HG02884 (cell line): ENCODE measurements at regions not wholly inside any gene's neighbourhood (a gene's known extent, or its start where the extent isn't known, plus 50 kb on each side); places are given as distances from the start of the nearest gene placed in this dataset.
A peak's percentile ranks its signal among the peaks of the same experiment; 100 is the strongest.
"Not testable (repeated sequence)": the region's sequence is repeated elsewhere in the genome, so short reads cannot be mapped to it uniquely, and the experiment has no call there.

Experiments
- ATAC-seq: cut with Tn5 transposase; IDR thresholded peaks from one replicate; pipeline ENCODE4 v1.9.1; 2021; ENCODE audit warnings: mild to moderate bottlenecking, moderate library complexity; ENCODE audit not compliant: unreplicated experiment

DNA sequence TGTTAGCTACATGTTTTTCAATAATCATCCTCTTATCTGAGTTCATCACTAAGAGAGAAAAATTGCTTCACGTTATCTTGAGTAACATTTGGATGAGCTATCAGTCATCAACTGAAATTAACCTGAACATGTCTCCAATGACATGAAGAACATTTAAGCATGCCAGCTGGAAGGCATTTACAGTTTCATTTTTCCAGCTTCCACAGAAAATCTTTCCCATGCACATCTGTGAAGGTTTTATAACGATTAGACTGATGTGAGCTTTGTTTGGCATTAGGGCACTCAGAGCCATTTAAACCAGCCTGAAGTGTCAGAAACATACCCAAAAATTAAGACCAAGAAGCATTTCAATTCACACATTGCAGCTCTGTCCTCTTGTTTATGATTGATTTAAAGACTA lies 235.8 kb upstream of the ARHGEF26 start:
- no peak for ATAC-seq

DNA sequence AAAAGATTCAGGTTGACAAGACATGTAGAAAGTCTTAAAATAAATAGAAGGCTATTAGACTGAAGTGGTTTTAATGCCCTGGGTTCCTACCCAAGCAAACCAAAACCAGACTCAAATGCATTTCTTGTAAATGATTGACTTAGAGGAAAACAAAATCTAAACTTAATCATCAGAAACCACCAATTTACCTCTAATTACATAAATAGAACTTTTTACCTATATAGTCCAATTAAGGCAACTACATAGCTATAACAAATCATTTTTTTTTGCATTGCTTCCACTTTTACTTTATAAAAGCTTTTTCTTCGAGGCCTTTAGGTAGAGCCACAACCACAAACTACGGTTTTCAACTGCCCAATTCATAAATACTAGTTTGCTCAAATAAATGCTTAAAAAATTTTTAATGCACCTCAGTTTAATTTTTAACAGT lies 231.3 kb upstream of the ARHGEF26 start:
- ATAC-seq: no peak

DNA sequence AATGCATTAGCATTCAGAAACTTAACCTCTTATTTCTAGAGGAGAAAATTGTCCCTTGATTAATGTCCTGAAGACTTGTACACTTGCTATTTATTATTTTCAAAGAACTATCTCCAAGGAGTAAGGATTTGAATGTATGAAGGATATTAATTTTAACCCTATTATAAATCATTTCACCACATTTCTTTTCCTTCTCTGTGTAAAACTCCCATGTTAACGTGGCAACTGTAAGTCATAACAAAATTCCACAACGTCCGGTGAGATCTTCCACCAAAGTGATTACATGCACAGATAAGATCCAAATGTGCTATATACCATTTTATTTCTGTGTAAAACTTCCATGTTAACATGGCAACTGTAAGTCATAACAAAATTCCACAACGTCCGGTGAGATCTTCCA lies 229.1 kb upstream of the ARHGEF26 start:
- ATAC-seq: no peak

DNA sequence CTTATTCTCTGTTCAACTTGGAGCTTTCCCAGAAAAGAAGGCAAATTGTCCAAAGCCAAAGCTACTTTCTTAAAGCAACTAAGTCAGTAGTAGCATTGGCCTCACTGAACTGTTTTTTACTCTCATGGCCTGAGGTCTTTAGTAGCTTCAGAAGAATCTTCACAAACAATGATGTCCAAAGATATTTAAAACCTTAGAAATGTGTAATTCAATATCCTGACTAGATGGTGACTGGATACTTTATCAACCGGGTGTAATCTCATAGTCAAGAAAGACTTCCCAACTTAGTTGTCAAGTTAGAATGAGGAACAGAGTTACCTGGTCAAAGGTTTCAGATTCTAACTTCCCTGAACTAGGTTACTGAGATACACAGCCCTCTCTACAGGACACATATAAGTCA lies 226.3 kb upstream of the ARHGEF26 start:
- no peak for ATAC-seq

DNA sequence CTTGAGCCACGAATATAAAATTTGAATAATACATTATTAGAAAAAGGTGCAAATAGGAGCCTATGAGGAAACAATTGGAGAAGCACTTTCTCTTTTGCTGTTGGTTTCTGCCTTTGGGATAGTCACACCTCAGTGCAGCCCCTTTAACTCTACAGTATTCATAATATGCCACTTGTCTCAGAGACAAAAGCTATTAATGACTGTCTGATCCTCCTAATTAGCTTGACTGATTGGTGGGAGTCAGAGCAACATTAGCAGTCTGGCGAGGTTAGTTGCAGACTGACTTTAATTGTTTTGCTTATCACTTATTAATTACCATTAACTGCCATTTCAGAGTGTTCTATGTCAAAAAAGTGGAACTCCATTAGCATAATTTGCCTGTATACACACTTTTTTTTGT lies 225.0 kb upstream of the ARHGEF26 start:
- ATAC-seq: no peak

DNA sequence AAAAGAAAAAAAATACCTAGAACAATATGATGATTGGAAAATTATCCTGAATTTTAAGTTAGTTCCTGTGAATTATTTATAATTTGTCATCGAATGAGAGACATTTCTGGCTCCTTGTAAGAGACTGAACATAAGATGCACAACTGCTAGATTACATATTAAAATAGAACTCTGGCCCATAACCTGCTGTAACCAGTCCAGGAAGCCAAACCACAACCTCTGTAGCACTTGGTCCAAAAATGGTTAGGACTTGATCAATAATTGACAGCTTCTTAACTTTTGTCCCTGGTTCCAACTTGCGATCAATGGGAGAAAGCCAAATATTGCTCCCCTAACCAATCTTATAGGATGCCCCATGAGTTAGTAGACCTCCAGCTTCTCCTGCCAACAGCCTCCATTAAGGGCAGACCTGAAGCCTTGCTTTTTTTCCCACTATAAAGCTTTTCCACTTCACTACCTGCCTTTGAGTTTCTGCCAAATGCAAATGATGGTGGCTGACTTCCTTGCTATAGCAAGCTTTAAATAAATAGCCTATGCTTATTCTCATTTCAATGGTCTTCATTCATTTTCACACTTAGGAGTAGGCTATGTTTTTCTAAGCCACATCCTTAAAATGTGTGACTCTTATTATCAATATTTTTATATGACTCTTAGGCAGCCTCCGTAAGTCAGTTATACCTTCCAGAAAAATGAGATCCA lies 224.0 kb upstream of the ARHGEF26 start:
- ATAC-seq: no peak

DNA sequence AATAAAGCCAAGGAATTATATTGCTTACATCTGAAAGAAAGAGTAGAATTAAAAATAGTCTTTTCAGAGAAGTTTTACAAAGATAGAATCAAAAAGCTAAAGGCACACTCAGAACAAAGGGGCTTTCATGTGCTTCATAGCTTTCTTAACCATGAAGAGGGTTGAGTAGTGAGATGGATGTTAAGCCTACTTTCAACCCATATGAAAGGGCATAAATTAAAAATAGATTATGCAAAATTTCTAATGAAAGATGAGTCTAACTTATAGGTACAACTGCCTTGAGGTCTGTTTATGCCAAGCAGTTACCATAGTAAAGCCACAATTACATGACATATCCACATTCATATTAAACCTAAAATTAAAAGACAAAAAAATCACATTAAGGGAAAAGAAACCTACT lies 223.3 kb upstream of the ARHGEF26 start:
- ATAC-seq: peak; percentile 70

DNA sequence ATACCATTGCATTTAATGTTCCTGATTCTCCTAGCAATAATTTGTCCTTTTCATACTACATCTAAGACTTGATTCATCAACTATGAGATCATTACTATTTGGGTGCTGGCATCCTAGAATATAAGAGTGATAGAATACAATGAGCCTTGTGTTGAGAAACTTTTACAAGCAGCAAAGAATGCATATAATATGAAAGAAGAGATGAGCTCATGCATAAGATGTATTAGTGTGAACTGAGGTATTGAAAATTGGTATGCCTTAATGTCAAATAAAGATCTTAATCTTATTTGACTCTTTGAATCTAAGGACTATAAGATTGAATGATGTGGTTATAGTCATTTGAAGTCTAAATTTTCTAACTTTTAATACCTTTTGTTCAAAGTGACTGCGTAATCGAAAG lies 220.0 kb upstream of the ARHGEF26 start:
- no peak for ATAC-seq

DNA sequence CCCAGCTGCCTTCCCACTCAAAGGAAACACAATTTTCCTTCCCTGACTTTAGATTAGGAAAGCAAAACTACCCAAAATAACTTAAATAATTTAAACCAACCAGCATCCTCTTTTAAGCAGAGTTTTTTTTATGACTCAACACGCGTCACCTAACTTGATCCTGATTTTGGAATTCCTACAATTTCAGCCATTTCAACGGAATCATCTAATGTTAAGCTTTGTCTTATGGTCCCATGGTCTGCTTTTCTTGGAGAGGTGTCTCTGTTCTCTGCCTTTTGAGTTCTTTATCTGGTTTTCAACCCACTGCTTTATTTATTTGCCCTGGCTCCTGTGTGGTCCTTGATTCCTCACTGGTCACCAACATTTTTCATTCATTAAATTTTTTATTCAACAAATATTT lies 219.2 kb upstream of the ARHGEF26 start:
- no peak for ATAC-seq

DNA sequence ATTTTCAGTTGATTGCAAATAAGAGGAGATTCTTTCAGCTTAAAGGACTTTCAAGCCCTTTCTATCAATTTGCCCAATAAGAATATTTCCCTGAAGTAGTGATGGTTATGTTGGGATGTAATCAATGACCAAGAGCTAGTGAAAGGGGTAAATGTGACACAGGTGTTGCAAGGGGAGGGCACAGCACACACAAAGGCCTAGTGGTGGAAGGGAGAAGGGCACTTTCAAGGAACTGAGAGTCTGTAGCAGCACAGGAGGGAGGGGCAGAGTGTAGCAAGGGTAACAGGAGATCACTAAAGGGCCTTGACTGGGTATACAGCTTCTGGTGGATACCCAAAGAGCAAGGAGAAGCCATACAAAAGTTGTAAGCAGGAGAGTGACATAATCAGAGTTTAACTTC lies 217.8 kb upstream of the ARHGEF26 start:
- no peak for ATAC-seq

DNA sequence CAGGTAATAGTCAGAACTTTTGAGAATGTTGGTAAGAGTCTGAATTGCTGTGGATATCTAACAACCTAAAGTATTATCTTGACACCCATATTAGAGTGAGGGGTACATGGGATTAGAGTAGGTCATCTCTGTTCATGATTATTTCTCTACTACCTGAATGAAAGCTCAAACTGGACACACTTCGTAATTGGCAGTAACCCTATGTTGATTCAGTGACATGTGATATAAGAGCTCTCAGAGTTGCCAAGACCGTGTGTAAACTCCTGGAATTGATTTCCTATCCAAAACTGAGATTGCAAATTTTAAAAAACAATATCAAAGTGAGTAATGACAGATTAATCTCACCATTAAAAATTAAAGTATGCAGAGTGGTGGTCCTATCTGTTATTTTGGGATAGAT lies 214.8 kb upstream of the ARHGEF26 start:
- no peak for ATAC-seq

DNA sequence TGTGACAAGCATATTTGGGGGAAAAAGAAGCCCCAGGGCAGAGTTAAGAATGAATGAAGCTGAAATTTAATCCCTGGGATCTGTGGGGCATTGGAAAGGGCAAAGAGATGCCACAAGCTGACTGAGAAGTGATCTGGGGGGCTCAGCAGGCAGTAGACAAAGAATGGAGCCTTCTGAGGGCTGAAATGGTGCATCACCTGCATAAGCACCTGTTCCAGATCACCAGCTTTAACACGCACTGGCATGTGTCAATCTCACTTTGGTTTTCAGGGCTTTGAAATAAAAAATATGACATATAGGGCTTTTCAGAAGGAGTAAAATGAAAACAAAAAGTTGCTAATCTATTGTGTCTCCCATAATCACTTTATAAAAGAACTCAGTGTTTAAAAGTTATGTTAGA lies 210.8 kb upstream of the ARHGEF26 start:
- ATAC-seq: no peak

DNA sequence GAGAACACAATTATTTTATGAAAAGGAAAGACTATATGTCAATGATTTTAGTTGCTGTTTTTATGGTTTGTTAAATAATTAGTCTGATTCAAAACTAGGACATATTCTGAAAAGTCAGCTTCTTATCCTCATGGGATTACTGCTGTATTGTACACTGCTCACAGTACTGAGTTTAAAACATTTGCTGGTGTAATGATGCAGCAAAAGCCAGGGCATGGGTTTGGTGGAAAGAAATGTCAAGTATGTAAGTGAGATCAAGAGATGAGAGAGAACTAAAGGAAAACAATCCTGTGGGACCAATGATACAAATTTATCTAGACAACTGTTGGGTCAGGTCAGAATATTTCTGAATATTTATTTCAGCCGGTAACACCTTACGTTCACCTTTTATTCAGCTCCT lies 210.1 kb upstream of the ARHGEF26 start:
- ATAC-seq: no peak

DNA sequence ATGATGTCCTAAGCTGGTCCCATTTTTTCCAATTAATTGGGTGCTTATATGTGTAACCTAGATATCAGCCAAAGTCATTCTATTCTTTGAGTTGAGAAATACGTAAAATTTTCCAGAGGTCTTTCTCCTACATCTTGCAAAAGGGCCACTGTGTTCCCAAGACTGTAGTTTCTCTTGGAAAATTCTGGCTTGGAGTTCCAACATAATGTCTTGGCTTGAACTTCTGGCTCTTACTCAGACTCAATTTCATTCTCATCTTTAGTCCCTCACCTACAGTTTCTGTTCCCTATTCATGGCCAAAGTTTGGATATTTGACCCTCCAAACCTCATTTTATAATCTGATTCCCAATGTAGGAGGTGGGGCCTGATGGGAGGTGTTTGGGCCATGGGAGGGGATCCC lies 201.4 kb upstream of the ARHGEF26 start:
- no peak for ATAC-seq

DNA sequence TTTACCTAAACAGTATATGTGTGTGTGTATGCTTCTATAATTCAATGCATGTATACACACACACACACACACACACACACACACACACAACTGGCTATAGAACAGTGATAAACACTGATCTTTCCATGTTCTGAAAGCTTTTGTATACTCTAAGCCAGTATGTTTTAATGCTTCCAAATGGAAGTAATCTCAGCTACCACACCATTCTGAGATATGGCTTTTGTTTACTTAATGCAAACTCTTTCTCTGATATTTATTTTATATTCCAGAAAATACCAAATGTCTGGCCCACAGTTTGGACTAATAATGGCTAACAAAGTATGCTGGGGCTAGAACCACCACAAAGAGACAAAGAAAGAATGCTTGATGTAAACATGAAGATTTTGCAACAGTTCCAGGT lies 199.4 kb upstream of the ARHGEF26 start:
- ATAC-seq: no peak

DNA sequence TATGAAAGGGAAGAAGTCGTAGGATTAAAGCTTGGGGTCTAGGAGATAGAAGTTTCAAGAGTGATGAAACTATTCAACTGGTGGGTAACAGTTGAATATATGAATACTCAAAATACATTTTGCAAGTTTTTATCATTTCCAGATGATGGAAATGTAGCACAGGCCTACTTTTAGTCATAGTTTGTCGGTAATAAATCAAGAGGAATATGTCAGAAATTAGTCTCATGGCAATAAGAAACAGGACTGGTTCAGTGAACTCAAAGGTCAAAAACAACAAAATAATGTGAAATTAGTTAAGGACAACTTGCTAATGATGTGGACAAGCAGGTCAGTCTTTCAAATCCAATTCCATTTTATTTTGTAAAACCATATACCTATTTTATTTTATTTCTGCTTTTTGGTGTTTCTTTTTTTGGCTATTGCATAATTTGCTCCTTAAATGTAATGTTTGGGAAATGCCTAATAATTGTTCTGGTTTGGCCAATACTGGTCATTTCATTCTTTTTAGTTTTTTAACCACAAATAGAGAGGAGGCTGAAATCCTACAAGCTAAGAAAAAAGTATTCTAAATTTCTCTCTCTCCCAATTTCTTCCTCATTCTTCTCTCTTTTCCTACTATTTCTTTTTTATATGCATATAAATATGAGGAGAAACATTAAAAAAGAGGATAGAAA lies 195.2 kb upstream of the ARHGEF26 start:
- ATAC-seq: no peak

DNA sequence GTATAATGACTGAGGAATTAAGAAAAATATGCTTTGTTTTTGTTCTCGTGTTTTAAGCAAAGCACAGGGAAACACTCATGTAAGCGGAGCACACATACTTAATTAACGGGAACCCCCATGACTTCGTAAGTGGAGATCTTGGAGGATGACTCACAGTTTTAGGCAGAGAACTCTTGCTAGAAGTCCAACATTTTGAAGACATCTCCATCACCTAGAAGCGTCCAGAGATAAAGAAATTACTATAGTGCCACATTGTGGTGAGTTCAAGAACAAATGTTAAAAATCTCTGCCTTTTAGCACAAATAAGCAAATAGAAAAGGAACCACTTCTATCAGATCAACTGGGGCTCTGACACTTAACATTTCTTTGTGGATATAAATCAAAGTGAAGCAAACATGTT lies 194.1 kb upstream of the ARHGEF26 start:
- no peak for ATAC-seq

DNA sequence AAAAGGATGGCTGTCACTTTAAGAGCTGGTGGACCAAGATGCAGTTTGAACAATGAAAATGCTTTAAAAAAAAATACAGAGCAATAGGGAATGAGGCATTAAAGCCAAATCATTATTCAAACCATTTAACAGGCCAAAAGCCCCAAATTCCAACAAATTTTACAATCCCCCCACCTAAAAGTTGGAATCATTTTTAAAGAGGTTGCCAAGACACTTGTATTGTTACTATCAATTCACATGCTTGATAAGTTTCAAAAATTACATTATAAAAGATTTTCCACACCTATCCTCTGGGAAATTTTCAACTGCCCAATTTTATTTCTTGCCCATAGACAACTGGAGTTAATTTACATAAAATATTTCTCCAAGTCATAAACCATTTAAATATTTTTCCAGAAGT lies 192.3 kb upstream of the ARHGEF26 start:
- no peak for ATAC-seq

DNA sequence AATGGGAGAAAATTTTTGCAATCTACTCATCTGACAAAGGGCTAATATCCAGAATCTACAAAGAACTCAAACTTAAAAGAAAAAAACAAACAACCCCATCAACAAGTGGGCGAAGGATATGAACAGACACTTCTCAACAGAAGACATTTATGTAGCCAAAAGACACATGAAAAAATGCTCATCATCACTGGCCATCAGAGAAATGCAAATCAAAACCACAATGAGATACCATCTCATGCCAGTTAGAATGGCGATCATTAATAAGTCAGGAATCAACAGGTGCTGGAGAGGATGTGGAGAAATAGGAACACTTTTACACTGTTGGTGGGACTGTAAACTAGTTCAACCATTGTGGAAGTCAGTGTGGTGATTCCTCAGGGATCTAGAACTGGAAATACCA lies 187.7 kb upstream of the ARHGEF26 start:
- ATAC-seq: not testable (repeated sequence)

DNA sequence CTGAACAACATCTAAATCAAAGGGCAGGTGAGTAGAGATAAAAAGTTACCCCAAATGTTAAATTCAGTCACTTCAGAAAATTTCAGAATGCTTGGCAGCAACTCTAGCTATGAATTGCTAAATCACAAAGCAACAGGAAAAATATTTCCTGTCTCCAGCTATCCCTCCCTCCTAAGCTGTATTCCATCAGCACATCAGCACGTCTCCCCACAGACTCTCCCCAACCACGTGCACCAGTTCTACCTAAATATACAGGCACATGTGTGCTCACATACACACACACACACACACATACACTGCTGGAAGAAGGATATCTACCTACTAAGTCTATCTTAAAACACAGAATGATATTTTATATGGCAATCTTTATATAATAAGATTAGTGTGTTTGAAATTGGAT lies 177.1 kb upstream of the ARHGEF26 start:
- ATAC-seq: no peak

DNA sequence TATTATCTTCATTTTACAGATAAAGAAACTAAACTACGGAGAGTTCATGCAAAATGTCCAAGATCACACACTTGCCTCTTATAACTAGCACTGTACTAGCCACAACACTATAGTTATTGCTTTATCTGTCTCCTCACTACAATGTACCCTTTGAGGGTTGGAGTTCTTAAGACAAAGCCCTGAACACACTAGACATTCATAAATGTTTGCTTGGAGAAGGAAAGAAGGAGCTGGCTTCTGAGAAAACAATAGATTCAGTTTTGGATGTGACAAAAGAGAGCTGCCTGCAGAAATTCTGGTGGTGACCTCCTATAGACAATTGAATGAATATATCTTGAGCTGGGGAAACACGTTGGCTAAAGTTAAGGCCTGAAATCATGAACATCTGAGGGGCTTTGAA lies 169.9 kb upstream of the ARHGEF26 start:
- no peak for ATAC-seq

DNA sequence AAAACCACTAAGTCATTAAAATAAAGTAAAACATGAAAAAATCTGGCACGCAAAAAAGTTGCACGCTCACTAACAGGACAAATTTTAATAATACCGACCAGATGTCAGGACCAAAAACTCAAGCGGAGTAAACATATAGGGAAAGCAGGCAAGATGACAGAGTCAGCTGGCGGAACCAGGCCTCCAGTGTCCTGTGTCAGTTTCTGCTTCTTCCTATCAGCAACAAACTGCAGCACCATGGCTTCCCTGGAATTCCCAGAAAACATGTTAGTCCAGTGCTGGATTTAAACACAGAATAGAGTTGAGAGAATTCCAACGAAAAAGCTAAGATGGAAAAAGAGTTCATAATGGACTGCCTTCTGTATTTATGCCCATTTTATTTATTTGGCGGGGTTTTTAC lies 169.1 kb upstream of the ARHGEF26 start:
- ATAC-seq: no peak

DNA sequence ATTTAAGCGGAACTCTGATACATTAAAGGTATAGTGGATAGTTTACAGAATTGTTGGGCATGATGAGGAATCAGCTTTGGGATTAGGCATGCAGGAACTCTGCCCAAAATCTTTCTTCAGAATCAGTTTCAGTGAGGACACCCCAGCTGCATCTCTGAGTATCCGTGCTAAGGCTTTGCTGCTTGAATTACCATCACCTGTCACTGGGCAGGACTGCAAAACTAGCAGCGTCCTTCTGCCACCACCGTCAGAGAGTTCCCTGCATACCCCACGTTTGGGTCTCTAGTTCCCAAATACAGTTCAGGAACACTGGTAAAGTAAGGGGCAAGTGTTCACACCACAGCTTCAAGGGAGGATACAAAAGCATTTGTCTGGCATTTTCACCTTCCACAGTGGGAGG lies 164.6 kb upstream of the ARHGEF26 start:
- ATAC-seq: no peak
